Activated CD4-positive, alpha-beta T cell treated with anti-CD3 and anti-CD28 coated beads, Interleukin-2, amount 50 U/mL, for 48 hours (primary cell): ENCODE measurements at regions not wholly inside any gene's neighbourhood (a gene's known extent, or its start where the extent isn't known, plus 50 kb on each side); places are given as distances from the start of the nearest gene placed in this dataset.

Experiments
- DNase-seq, 2 experiments: peaks; one replicate each; pipeline ENCODE4 v3.0.0-alpha.2; 2020

- DNase-seq = no peak
These were observed 648.5 kb upstream of the PKN2 start for GRCh38 chr1:88035578-88035977.

- DNase-seq = no peak
These were observed 647.6 kb upstream of the PKN2 start for GRCh38 chr1:88036345-88037014.

GRCh38 chr1:88039240-88039639 lies 644.8 kb upstream of the PKN2 start:
- no peak for DNase-seq

GRCh38 chr1:88043834-88044233 lies 640.2 kb upstream of the PKN2 start:
- no peak for DNase-seq

GRCh38 chr1:88052167-88052566 lies 631.9 kb upstream of the PKN2 start:
- no peak for DNase-seq

- no peak for DNase-seq
These were observed 631.0 kb upstream of the PKN2 start for GRCh38 chr1:88053065-88053464.

GRCh38 chr1:88056881-88057280 lies 627.2 kb upstream of the PKN2 start:
- DNase-seq = no peak

GRCh38 chr1:88058205-88058604 lies 625.9 kb upstream of the PKN2 start:
- no peak for DNase-seq

GRCh38 chr1:88060112-88060673 lies 623.9 kb upstream of the PKN2 start:
- no peak for DNase-seq

- DNase-seq = no peak
These were observed 623.2 kb upstream of the PKN2 start for GRCh38 chr1:88060750-88061491.

GRCh38 chr1:88061492-88062177 lies 622.4 kb upstream of the PKN2 start:
- peak; percentile 4 to 9 for DNase-seq

GRCh38 chr1:88062650-88063153 lies 621.4 kb upstream of the PKN2 start:
- no peak for DNase-seq

GRCh38 chr1:88063605-88064004 lies 620.5 kb upstream of the PKN2 start:
- no peak for DNase-seq

GRCh38 chr1:88068407-88068960 lies 615.6 kb upstream of the PKN2 start:
- DNase-seq = no peak

- DNase-seq = no peak
These were observed 613.1 kb upstream of the PKN2 start for GRCh38 chr1:88070956-88071355.

GRCh38 chr1:88074661-88075060 lies 609.4 kb upstream of the PKN2 start:
- DNase-seq = no peak

GRCh38 chr1:88075813-88076212 lies 608.3 kb upstream of the PKN2 start:
- no peak for DNase-seq

GRCh38 chr1:88079036-88079435 lies 605.0 kb upstream of the PKN2 start:
- no peak for DNase-seq

- DNase-seq = no peak
These were observed 603.2 kb upstream of the PKN2 start for GRCh38 chr1:88080875-88081274.

- DNase-seq = no peak
These were observed 595.6 kb upstream of the PKN2 start for GRCh38 chr1:88088481-88088880.

- no peak for DNase-seq
These were observed 594.1 kb upstream of the PKN2 start for GRCh38 chr1:88089961-88090360.

- DNase-seq = no peak
These were observed 585.2 kb upstream of the PKN2 start for GRCh38 chr1:88098881-88099280.

- no peak for DNase-seq
These were observed 583.0 kb upstream of the PKN2 start for GRCh38 chr1:88101041-88101440.
